ENCODE measurements at regions not wholly inside any gene's neighbourhood (a gene's known extent, or its start where the extent isn't known, plus 50 kb on each side); places are given as distances from the start of the nearest gene placed in this dataset.
"Not testable (repeated sequence)": the region's sequence is repeated elsewhere in the genome, so short reads cannot be mapped to it uniquely, and the experiment has no call there.

DNA sequence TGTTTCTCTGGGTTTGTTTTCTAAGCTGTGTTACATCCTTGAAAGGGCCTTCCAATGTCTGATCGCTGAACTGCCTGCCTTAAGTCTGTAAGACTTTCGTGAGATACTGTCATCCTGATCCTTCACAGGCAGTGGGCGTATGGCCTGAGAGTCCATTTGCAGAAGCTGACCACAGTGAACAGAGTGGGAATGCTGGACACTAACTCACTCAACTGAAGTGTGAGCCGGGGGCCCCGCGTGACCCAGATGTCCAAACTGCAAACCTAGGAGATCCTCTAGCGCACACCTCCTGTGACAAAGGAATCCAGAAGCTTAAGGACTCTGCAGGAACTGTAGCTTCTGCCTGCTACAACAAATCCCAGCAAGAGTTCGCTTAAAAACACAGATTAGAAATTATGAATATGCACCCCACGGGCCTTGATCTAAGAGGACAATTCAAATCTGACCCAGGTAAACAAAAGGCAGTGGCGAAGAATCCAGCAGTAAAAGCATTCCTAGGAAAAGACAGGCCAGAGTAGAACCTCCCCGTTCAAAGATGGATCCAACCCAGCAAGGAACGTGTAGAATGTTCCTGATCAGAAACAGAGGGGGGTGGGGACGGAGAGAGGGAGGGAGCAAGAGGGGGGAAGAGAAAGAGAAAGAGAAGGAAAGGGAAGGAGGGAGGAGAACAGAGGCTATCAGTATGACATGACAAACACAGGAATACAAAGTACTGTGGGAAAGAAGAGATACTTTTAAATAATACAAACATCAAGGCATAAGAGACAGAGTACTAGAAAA is 135.0 kb upstream of the AFDN start:
- TF ChIP-seq, protein P1, sequence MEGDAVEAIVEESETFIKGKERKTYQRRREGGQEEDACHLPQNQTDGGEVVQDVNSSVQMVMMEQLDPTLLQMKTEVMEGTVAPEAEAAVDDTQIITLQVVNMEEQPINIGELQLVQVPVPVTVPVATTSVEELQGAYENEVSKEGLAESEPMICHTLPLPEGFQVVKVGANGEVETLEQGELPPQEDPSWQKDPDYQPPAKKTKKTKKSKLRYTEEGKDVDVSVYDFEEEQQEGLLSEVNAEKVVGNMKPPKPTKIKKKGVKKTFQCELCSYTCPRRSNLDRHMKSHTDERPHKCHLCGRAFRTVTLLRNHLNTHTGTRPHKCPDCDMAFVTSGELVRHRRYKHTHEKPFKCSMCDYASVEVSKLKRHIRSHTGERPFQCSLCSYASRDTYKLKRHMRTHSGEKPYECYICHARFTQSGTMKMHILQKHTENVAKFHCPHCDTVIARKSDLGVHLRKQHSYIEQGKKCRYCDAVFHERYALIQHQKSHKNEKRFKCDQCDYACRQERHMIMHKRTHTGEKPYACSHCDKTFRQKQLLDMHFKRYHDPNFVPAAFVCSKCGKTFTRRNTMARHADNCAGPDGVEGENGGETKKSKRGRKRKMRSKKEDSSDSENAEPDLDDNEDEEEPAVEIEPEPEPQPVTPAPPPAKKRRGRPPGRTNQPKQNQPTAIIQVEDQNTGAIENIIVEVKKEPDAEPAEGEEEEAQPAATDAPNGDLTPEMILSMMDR (IDR thresholded peaks at IDR 0.05): no peak
- Histone ChIP-seq H3K9me3 (no peaks in the 10 kb centered on the region), H3K4me1 (ENCODE audit: low read depth) (no peaks in the 10 kb centered on the region), H3K36me3 (ENCODE audit: low read depth) (no peaks in the 10 kb centered on the region), H3K4me3 (no peak overlapping the region)
- intact Hi-C loops (cut with DNase I, micrococcal nuclease): no loop called here
- no peak for ATAC-seq
- no peak for DNase-seq

DNA sequence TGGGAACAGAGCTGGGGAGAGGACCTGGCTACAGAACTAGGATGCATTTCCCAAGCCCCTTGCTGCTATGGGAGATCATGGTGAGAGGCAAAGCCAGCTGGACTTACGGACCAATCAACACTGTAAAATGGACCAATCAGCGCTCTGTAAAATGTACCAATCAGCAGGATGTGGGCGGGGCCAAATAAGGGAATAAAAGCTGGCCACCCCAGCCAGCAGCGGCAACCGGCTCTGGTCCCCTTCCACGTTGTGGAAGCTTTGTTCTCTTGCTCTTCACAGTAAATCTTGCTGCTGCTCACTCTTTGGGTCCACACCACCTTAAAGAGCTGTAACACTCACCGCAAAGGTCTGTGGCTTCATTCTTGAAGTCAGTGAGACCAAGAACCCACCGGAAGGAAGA is 133.2 kb upstream of the AFDN start:
- H3K9me3 ChIP-seq; H3K4me3 ChIP-seq; DNase-seq; intact Hi-C loops (cut with DNase I, micrococcal nuclease); H3K4me1 ChIP-seq (ENCODE audit: low read depth); H3K36me3 ChIP-seq (ENCODE audit: low read depth); ATAC-seq: not testable (repeated sequence)

DNA sequence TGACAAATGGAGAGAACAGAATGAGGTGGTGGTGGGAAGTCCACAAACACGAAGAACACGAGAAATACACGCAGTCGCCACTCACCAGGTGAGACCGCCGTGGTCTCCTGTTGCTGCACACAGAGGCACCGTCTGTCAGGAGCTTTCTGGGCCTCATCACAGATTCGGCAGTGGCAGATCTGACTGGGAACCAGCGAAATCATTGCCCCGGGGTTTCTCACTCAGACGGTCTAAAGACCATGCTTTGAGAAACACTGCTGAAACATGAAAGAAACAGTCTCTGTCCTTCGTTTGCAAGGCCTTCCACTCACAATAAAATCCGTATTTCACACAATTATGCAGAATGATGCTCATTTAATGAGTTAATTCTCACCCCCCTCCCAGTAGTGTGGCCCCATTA is 130.9 kb upstream of the AFDN start:
- H3K9me3 ChIP-seq: no peaks in the 10 kb centered on the region
- ATAC-seq: no peak
- H3K36me3 ChIP-seq (ENCODE audit: low read depth): no peaks in the 10 kb centered on the region
- no peak overlapping the region for H3K4me3 ChIP-seq
- intact Hi-C loops (cut with DNase I, micrococcal nuclease): no loop called here
- no peak for DNase-seq
- TF ChIP-seq, protein P1 (IDR thresholded peaks at IDR 0.05): no peak
- peaks cover 9% of the 10 kb centered on the region for H3K4me1 ChIP-seq (ENCODE audit: low read depth)

DNA sequence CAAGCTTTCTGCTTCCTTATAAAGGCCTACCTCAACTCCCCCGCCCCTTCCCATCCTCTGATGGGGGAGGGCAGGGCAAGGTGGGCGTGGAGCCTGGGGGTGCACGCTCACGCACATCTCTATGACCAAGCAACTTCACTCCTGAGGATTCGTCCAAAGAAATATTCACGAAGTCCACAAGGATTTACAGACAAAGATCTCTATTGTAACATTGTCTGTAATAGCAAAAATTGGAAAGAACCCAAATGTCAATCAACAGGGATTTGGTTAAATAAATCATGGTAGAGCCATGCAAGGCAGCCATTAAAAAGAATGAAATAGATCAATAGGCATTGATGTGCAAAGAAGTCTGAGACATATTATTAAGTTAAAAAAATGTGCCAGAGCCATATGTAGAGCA is 130.4 kb upstream of the AFDN start:
- TF ChIP-seq, protein P1 (IDR thresholded peaks at IDR 0.05): no peak
- H3K9me3 ChIP-seq: no peaks in the 10 kb centered on the region
- intact Hi-C loops (cut with DNase I, micrococcal nuclease): no loop called here
- peaks cover 9% of the 10 kb centered on the region for H3K4me1 ChIP-seq (ENCODE audit: low read depth)
- DNase-seq: no peak
- H3K4me3 ChIP-seq: no peak overlapping the region
- H3K36me3 ChIP-seq (ENCODE audit: low read depth): no peaks in the 10 kb centered on the region
- no peak for ATAC-seq

DNA sequence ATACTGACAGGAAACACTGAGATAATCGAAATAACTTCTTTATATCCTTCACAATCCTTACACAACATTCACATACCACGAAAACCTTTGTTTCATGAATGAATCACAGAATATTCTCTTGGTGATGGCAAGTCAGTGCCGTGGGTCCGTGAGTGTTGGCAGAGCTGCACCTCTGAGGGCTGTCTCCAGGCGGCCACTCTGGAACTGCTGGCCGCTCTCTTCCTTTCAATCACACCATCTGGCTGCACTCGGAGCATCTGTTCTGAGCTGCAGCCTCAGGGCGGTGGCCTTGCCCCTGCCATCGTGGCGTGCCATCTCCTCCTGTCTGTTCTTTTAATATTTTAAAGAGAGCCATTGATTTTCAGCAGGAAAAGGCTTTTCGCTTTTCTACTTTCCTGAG is 129.4 kb upstream of the AFDN start:
- intact Hi-C loops (cut with DNase I, micrococcal nuclease): no loop called here
- no peak for DNase-seq
- H3K9me3 ChIP-seq: no peaks in the 10 kb centered on the region
- peaks cover 9% of the 10 kb centered on the region for H3K4me1 ChIP-seq (ENCODE audit: low read depth)
- TF ChIP-seq, protein P1 (IDR thresholded peaks at IDR 0.05): no peak
- H3K4me3 ChIP-seq: no peak overlapping the region
- H3K36me3 ChIP-seq (ENCODE audit: low read depth): no peaks in the 10 kb centered on the region
- no peak for ATAC-seq

DNA sequence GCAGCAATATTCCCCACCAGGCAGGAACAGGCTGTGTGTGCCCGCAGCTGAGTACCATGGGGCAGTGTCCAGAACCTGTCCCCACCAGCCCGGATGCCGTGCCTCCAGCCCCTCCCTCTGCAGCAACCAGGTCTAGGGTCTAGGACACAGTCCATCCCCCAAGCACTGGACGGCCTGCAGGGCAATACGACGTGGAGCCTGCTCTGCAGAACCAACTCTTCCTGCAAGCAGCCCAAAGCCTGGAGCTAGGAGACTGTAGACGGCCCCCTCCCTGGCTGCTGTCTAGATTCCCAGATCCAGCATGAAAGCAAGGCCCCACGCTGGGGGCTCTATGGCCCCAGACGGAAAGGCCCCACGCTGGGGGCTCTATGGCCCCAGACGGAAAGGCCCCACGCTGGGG is 128.2 kb upstream of the AFDN start:
- DNase-seq (no peak), ATAC-seq (no peak)
- Histone ChIP-seq H3K9me3 (no peaks in the 10 kb centered on the region), H3K36me3 (ENCODE audit: low read depth) (no peaks in the 10 kb centered on the region), H3K4me3 (no peak overlapping the region), H3K4me1 (ENCODE audit: low read depth) (peaks cover 9% of the 10 kb centered on the region)
- intact Hi-C loops (cut with DNase I, micrococcal nuclease): no loop called here
- TF ChIP-seq, protein P1 (IDR thresholded peaks at IDR 0.05): no peak
